B cell (primary cell): ENCODE measurements at regions not wholly inside any gene's neighbourhood (a gene's known extent, or its start where the extent isn't known, plus 50 kb on each side); places are given as distances from the start of the nearest gene placed in this dataset.

ENCODE experiments used
- ATAC-seq: fragments of 200-7000 bp; cut with Tn5 transposase; one replicate; pipeline ENCODE4 v1.10.0; 2021; ENCODE audit warnings: low read depth, mild to moderate bottlenecking, moderate number of reproducible peaks, moderate library complexity
- CTCF ChIA-PET: fragments of 350-600 bp; sonication (Branson Sonifier 250); formaldehyde crosslinking; loops from one replicate; lab custom pipeline; 2021; ENCODE audit warnings: antibody characterized with exemption, inconsistent platforms; lab: Charles Lee
- POLR2A ChIA-PET: fragments of 350-600 bp; sonication (Branson Sonifier 250); formaldehyde crosslinking; loops from one replicate; lab custom pipeline; 2021; ENCODE audit warnings: antibody characterized with exemption; lab: Charles Lee
- DNase-seq: peaks from one replicate; pipeline ENCODE4 v3.0.0; 2013
- H2AFZ ChIP-seq: 2 replicates; pipeline ENCODE4 v1.6.1; 2012; ENCODE audit warnings: mild to moderate bottlenecking, low read depth, low read length; ENCODE audit not compliant: insufficient read depth, poor library complexity, severe bottlenecking
- H3K27ac ChIP-seq, 2 donors: 1 replicate in 1 of 2; 2 replicates in 1 of 2; pipeline ENCODE4 v1.5.1; 2012 to 2013; ENCODE audit warnings: low read length in 2 of 2, mild to moderate bottlenecking in 2 of 2, moderate library complexity in 1 of 2
- H3K27me3 ChIP-seq, 4 experiments: fragments of 200-600 bp in 1 of 4; sonication (generic) in 1 of 4; replicated peaks in 1 of 4; 1 replicate in 2 of 4; 2 replicates in 2 of 4; pipeline versions ENCODE4 v1.6.1 to v1.7.0; 2013 to 2016; ENCODE audit warnings: low read length in 3 of 4, mild to moderate bottlenecking in 2 of 4, mixed read lengths in 1 of 4, moderate library complexity in 1 of 4; ENCODE audit not compliant: insufficient read depth in 4 of 4, control insufficient read depth in 3 of 4; ENCODE audit errors: control extremely low read depth in 1 of 4
- H3K36me3 ChIP-seq, 2 experiments: replicated peaks in 1 of 2; 1 replicate in 1 of 2; 2 replicates in 1 of 2; pipeline versions ENCODE4 v1.6.1 to v1.7.1; 2013; ENCODE audit warnings: low read length in 1 of 2; ENCODE audit not compliant: insufficient read depth in 2 of 2, control insufficient read depth in 1 of 2; ENCODE audit errors: control extremely low read depth in 1 of 2, extremely low read depth in 1 of 2
- H3K4me1 ChIP-seq, 2 donors: fragments of 200-600 bp in 1 of 2; sonication (generic) in 1 of 2; 1 replicate in 1 of 2; 2 replicates in 1 of 2; pipeline versions ENCODE4 v1.5.1 to v1.6.1; 2013 to 2017; ENCODE audit warnings: low read length in 2 of 2; ENCODE audit not compliant: control insufficient read depth in 2 of 2, insufficient read depth in 2 of 2
- H3K4me2 ChIP-seq: replicated peaks from 2 replicates; pipeline ENCODE3; 2012; ENCODE audit warnings: mild to moderate bottlenecking, low read depth, low read length; ENCODE audit not compliant: poor library complexity, severe bottlenecking
- H3K4me3 ChIP-seq, 5 experiments: fragments of 200-600 bp in 1 of 5; sonication (generic) in 1 of 5; 1 replicate in 3 of 5; 2 replicates in 2 of 5; pipeline versions ENCODE4 v1.5.1 to v1.7.0; 2011 to 2016; ENCODE audit warnings: low read length in 4 of 5, mild to moderate bottlenecking in 4 of 5, low read depth in 2 of 5, control low read depth in 1 of 5, moderate library complexity in 1 of 5; ENCODE audit not compliant: insufficient read depth in 1 of 5; ENCODE audit errors: control extremely low read depth in 1 of 5, extremely low read depth in 1 of 5
- H3K79me2 ChIP-seq: fragments of 200-600 bp; sonication (generic); one replicate; pipeline ENCODE4 v1.6.0; 2016; ENCODE audit warnings: low read length; ENCODE audit not compliant: control insufficient read depth, insufficient read depth
- H3K9ac ChIP-seq: fragments of 200-600 bp; sonication (generic); 2 replicates; pipeline ENCODE4 v1.6.1; 2017; ENCODE audit warnings: mild to moderate bottlenecking, low read length, moderate library complexity
- H3K9me3 ChIP-seq, 3 donors: one replicate each; pipeline versions ENCODE4 v1.6.1 to v1.7.1; 2013; ENCODE audit warnings: low read length in 2 of 3; ENCODE audit not compliant: control insufficient read depth in 2 of 3, insufficient read depth in 1 of 3; ENCODE audit errors: control extremely low read depth in 1 of 3
- H4K20me1 ChIP-seq: 2 replicates; pipeline ENCODE4 v1.6.0; 2012; ENCODE audit warnings: mild to moderate bottlenecking, low read length; ENCODE audit not compliant: insufficient read depth, control insufficient read depth, poor library complexity, severe bottlenecking
- H3K27ac Mint-ChIP-seq: one replicate; pipeline ENCODE4 v1.8.0; 2021; ENCODE audit warnings: mixed read lengths
- H3K27me3 Mint-ChIP-seq: one replicate; pipeline ENCODE4 v1.8.0; 2021; ENCODE audit warnings: mixed read lengths
- H3K4me1 Mint-ChIP-seq: one replicate; pipeline ENCODE4 v1.8.0; 2021; ENCODE audit warnings: mixed read lengths
- H3K4me3 Mint-ChIP-seq: one replicate; pipeline ENCODE4 v1.8.0; 2021; ENCODE audit warnings: mixed read lengths
- H3K9me3 Mint-ChIP-seq: one replicate; pipeline ENCODE4 v1.8.0; 2022; ENCODE audit warnings: mixed read lengths; ENCODE audit not compliant: insufficient read depth
- EZH2 ChIP-seq: IDR thresholded peaks from 2 replicates; pipeline ENCODE4 v1.6.1; 2012; ENCODE audit warnings: borderline replicate concordance, low read depth, mild to moderate bottlenecking, moderate library complexity, low read length; ENCODE audit not compliant: insufficient read depth, poor library complexity, severe bottlenecking
- WGBS: methylation state at CpG from one replicate; pipeline ENCODE4 v1.1.5; 2013; ENCODE audit warnings: missing lambda C conversion rate; ENCODE audit not compliant: insufficient coverage; 5-methylcytosine and 5-hydroxymethylcytosine counted together
- intact Hi-C: fragments of 100-400 bp; cut with micrococcal nuclease; formaldehyde crosslinking; loops from one replicate; pipeline ENCODE4 v1.10.0; 2022
- TF ChIP-seq, protein P1 (sequence below): fragments of 200-600 bp; IDR thresholded peaks from one replicate; pipeline ENCODE4 v1.8.0; 2022; ENCODE audit warnings: antibody characterized with exemption, mild to moderate bottlenecking

GRCh38 chr4:181507938-181508337 lies 735.3 kb upstream of the TENM3 start:
- no peak for TF ChIP-seq EZH2
- TF ChIP-seq, protein P1, sequence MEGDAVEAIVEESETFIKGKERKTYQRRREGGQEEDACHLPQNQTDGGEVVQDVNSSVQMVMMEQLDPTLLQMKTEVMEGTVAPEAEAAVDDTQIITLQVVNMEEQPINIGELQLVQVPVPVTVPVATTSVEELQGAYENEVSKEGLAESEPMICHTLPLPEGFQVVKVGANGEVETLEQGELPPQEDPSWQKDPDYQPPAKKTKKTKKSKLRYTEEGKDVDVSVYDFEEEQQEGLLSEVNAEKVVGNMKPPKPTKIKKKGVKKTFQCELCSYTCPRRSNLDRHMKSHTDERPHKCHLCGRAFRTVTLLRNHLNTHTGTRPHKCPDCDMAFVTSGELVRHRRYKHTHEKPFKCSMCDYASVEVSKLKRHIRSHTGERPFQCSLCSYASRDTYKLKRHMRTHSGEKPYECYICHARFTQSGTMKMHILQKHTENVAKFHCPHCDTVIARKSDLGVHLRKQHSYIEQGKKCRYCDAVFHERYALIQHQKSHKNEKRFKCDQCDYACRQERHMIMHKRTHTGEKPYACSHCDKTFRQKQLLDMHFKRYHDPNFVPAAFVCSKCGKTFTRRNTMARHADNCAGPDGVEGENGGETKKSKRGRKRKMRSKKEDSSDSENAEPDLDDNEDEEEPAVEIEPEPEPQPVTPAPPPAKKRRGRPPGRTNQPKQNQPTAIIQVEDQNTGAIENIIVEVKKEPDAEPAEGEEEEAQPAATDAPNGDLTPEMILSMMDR = no peak
- H2AFZ ChIP-seq = no peak overlapping the region
- POLR2A ChIA-PET = no interaction called here
- no peak overlapping the region for H3K4me2 ChIP-seq
- Mint-ChIP-seq H3K27ac (no peak overlapping the region), H3K4me3 (no peak overlapping the region), H3K4me1 (no peaks in the 10 kb centered on the region), H3K27me3 (no peaks in the 10 kb centered on the region), H3K9me3 (peaks cover 4% of the 10 kb centered on the region)
- H3K4me1 ChIP-seq = no peaks in the 10 kb centered on the region
- 87% methylated on average over 6 of the region's 6 CpGs for WGBS
- ATAC-seq (no peak), DNase-seq (no peak)
- no peaks in the 10 kb centered on the region for H3K79me2 ChIP-seq
- no peak overlapping the region for H3K9ac ChIP-seq
- intact Hi-C loops = no loop called here
- no peaks in the 10 kb centered on the region for H4K20me1 ChIP-seq
- no peaks in the 10 kb centered on the region for H3K27me3 ChIP-seq
- peaks cover 0 to 2% (median 0%) of the 10 kb centered on the region in 3 donors for H3K9me3 ChIP-seq
- CTCF ChIA-PET = no interaction called here
- no peaks in the 10 kb centered on the region for H3K36me3 ChIP-seq
- no peak overlapping the region for H3K4me3 ChIP-seq
- no peak overlapping the region for H3K27ac ChIP-seq

GRCh38 chr4:181508601-181509000 lies 734.6 kb upstream of the TENM3 start:
- H3K4me2 ChIP-seq = no peak overlapping the region
- DNase-seq (no peak), ATAC-seq (no peak)
- no peaks in the 10 kb centered on the region for H3K79me2 ChIP-seq
- H3K9me3 ChIP-seq = peaks cover 0 to 2% (median 0%) of the 10 kb centered on the region in 3 donors
- Mint-ChIP-seq H3K9me3 (peaks cover 4% of the 10 kb centered on the region), H3K4me3 (no peak overlapping the region), H3K4me1 (no peaks in the 10 kb centered on the region), H3K27ac (no peak overlapping the region), H3K27me3 (no peaks in the 10 kb centered on the region)
- H3K9ac ChIP-seq = no peak overlapping the region
- CTCF ChIA-PET = no interaction called here
- WGBS = 100% methylated on average over 2 of the region's 6 CpGs
- no peak overlapping the region for H3K4me3 ChIP-seq
- H4K20me1 ChIP-seq = no peaks in the 10 kb centered on the region
- H3K36me3 ChIP-seq = no peaks in the 10 kb centered on the region
- no peaks in the 10 kb centered on the region for H3K27me3 ChIP-seq
- intact Hi-C loops = no loop called here
- no peak overlapping the region for H3K27ac ChIP-seq
- TF ChIP-seq, protein P1 = no peak
- TF ChIP-seq EZH2 = no peak
- H2AFZ ChIP-seq = no peak overlapping the region
- no peaks in the 10 kb centered on the region for H3K4me1 ChIP-seq
- POLR2A ChIA-PET = no interaction called here
